Astrocyte (in vitro differentiated cells and primary cell): ENCODE measurements at regions not wholly inside any gene's neighbourhood (a gene's known extent, or its start where the extent isn't known, plus 50 kb on each side); places are given as distances from the start of the nearest gene placed in this dataset.

Experiments used
- CTCF ChIP-seq: IDR thresholded peaks from 2 replicates; pipeline ENCODE4 v1.5.1; 2011; ENCODE audit warnings: low read depth, mild to moderate bottlenecking, inconsistent platforms, low read length, moderate library complexity; ENCODE audit not compliant: insufficient read depth
- EZH2 ChIP-seq: IDR thresholded peaks from 2 replicates; pipeline ENCODE4 v1.6.1; 2012; ENCODE audit warnings: mild to moderate bottlenecking, low read length, inconsistent platforms; ENCODE audit not compliant: insufficient read depth

GRCh38 chr10:30185916-30186315 is 126.5 kb upstream of the JCAD start:
- TF ChIP-seq CTCF (no peak), EZH2 (no peak)
